ENCODE measurements at regions not wholly inside any gene's neighbourhood (a gene's known extent, or its start where the extent isn't known, plus 50 kb on each side); places are given as distances from the start of the nearest gene placed in this dataset.

- ATAC-seq, result no peak
- no peak for TF ChIP-seq SNAI2 (CRISPR knock-in tag; IDR thresholded peaks at IDR 0.05)
- no peak for TF ChIP-seq BACH2 (CRISPR knock-in tag; IDR thresholded peaks at IDR 0.05; ENCODE audit: borderline replicate concordance)
- TF ChIP-seq, protein P1, sequence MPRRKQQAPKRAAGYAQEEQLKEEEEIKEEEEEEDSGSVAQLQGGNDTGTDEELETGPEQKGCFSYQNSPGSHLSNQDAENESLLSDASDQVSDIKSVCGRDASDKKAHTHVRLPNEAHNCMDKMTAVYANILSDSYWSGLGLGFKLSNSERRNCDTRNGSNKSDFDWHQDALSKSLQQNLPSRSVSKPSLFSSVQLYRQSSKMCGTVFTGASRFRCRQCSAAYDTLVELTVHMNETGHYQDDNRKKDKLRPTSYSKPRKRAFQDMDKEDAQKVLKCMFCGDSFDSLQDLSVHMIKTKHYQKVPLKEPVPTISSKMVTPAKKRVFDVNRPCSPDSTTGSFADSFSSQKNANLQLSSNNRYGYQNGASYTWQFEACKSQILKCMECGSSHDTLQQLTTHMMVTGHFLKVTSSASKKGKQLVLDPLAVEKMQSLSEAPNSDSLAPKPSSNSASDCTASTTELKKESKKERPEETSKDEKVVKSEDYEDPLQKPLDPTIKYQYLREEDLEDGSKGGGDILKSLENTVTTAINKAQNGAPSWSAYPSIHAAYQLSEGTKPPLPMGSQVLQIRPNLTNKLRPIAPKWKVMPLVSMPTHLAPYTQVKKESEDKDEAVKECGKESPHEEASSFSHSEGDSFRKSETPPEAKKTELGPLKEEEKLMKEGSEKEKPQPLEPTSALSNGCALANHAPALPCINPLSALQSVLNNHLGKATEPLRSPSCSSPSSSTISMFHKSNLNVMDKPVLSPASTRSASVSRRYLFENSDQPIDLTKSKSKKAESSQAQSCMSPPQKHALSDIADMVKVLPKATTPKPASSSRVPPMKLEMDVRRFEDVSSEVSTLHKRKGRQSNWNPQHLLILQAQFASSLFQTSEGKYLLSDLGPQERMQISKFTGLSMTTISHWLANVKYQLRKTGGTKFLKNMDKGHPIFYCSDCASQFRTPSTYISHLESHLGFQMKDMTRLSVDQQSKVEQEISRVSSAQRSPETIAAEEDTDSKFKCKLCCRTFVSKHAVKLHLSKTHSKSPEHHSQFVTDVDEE (CRISPR knock-in tag; IDR thresholded peaks at IDR 0.05), result no peak
- no peak for TF ChIP-seq RARB (CRISPR knock-in tag; IDR thresholded peaks at IDR 0.05)
- TF ChIP-seq, protein P2, sequence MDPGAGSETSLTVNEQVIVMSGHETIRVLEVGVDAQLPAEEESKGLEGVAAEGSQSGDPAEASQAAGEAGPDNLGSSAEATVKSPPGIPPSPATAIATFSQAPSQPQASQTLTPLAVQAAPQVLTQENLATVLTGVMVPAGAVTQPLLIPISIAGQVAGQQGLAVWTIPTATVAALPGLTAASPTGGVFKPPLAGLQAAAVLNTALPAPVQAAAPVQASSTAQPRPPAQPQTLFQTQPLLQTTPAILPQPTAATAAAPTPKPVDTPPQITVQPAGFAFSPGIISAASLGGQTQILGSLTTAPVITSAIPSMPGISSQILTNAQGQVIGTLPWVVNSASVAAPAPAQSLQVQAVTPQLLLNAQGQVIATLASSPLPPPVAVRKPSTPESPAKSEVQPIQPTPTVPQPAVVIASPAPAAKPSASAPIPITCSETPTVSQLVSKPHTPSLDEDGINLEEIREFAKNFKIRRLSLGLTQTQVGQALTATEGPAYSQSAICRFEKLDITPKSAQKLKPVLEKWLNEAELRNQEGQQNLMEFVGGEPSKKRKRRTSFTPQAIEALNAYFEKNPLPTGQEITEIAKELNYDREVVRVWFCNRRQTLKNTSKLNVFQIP (CRISPR knock-in tag; IDR thresholded peaks at IDR 0.05; ENCODE audit: borderline replicate concordance, low read depth), result no peak
- TF ChIP-seq ZNF8 (CRISPR knock-in tag; IDR thresholded peaks at IDR 0.05), result no peak
- no peak for TF ChIP-seq ZFP30 (CRISPR knock-in tag; IDR thresholded peaks at IDR 0.05)
- no peak for TF ChIP-seq ZC3H10 (CRISPR knock-in tag; IDR thresholded peaks at IDR 0.05)
Observed at GRCh38 chr9:131801810-131802209, 61.9 kb upstream of the RAPGEF1 start.

GRCh38 chr9:131800843-131801242, 61.0 kb upstream of the RAPGEF1 start:
- TF ChIP-seq, protein P3, sequence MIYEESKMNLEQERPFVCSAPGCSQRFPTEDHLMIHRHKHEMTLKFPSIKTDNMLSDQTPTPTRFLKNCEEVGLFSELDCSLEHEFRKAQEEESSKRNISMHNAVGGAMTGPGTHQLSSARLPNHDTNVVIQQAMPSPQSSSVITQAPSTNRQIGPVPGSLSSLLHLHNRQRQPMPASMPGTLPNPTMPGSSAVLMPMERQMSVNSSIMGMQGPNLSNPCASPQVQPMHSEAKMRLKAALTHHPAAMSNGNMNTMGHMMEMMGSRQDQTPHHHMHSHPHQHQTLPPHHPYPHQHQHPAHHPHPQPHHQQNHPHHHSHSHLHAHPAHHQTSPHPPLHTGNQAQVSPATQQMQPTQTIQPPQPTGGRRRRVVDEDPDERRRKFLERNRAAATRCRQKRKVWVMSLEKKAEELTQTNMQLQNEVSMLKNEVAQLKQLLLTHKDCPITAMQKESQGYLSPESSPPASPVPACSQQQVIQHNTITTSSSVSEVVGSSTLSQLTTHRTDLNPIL (CRISPR knock-in tag; IDR thresholded peaks at IDR 0.05; ENCODE audit: low read depth), result no peak
- no peak for TF ChIP-seq ZNF70 (CRISPR knock-in tag; IDR thresholded peaks at IDR 0.05)
- TF ChIP-seq ZNF8 (CRISPR knock-in tag; IDR thresholded peaks at IDR 0.05), result no peak
- TF ChIP-seq PATZ1 (CRISPR knock-in tag; IDR thresholded peaks at IDR 0.05; ENCODE audit: borderline replicate concordance), result no peak
- TF ChIP-seq ZFP3 (CRISPR knock-in tag; IDR thresholded peaks at IDR 0.05), result no peak
- no peak for TF ChIP-seq RARB (CRISPR knock-in tag; IDR thresholded peaks at IDR 0.05)
- TF ChIP-seq TOX (CRISPR knock-in tag; IDR thresholded peaks at IDR 0.05; ENCODE audit: borderline replicate concordance), result no peak
- TF ChIP-seq, protein P2 (CRISPR knock-in tag; IDR thresholded peaks at IDR 0.05; ENCODE audit: borderline replicate concordance, low read depth), result no peak
- TF ChIP-seq ZNF565 (CRISPR knock-in tag; conservative IDR thresholded peaks at IDR 0.05; ENCODE audit: low read depth), result no peak
- TF ChIP-seq OSR1 (CRISPR knock-in tag; IDR thresholded peaks at IDR 0.05), result no peak
- TF ChIP-seq, protein P4, sequence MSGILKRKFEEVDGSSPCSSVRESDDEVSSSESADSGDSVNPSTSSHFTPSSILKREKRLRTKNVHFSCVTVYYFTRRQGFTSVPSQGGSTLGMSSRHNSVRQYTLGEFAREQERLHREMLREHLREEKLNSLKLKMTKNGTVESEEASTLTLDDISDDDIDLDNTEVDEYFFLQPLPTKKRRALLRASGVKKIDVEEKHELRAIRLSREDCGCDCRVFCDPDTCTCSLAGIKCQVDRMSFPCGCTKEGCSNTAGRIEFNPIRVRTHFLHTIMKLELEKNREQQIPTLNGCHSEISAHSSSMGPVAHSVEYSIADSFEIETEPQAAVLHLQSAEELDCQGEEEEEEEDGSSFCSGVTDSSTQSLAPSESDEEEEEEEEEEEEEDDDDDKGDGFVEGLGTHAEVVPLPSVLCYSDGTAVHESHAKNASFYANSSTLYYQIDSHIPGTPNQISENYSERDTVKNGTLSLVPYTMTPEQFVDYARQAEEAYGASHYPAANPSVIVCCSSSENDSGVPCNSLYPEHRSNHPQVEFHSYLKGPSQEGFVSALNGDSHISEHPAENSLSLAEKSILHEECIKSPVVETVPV (CRISPR knock-in tag; IDR thresholded peaks at IDR 0.05), result no peak
- no peak for TF ChIP-seq ISL1 (CRISPR knock-in tag; IDR thresholded peaks at IDR 0.05)
- TF ChIP-seq ARNTL (CRISPR knock-in tag; IDR thresholded peaks at IDR 0.05; ENCODE audit: borderline replicate concordance, low read depth), result no peak
- no peak for TF ChIP-seq CSDC2 (CRISPR knock-in tag; IDR thresholded peaks at IDR 0.05)
- TF ChIP-seq PPARA (CRISPR knock-in tag; IDR thresholded peaks at IDR 0.05; ENCODE audit: borderline replicate concordance), result no peak
- no peak for TF ChIP-seq ESRRG (CRISPR knock-in tag; IDR thresholded peaks at IDR 0.05)
- TF ChIP-seq GLIS3 (CRISPR knock-in tag; IDR thresholded peaks at IDR 0.05), result no peak
- no peak for TF ChIP-seq ZC3H10 (CRISPR knock-in tag; IDR thresholded peaks at IDR 0.05)
- TF ChIP-seq, protein P1 (CRISPR knock-in tag; IDR thresholded peaks at IDR 0.05), result no peak
- no peak for TF ChIP-seq TCF4 (CRISPR knock-in tag; IDR thresholded peaks at IDR 0.05; ENCODE audit: borderline replicate concordance)
- ATAC-seq, result no peak

Measured in SK-N-SH treated with all-trans-retinoic acid at 6 μM for 48 hours (cell line).